Osteoblast (primary cell): ENCODE measurements at regions not wholly inside any gene's neighbourhood (a gene's known extent, or its start where the extent isn't known, plus 50 kb on each side); places are given as distances from the start of the nearest gene placed in this dataset.

Source experiments
- DNase-seq: peaks from one replicate; pipeline ENCODE4 v3.0.0; 2011; ENCODE audit warnings: low spot score, mixed read lengths; ENCODE audit not compliant: insufficient read length; ENCODE audit errors: missing footprints
- H2AFZ ChIP-seq: 2 replicates; pipeline ENCODE4 v1.6.0; 2011; ENCODE audit warnings: mild to moderate bottlenecking, low read length
- H3K27ac ChIP-seq: 2 replicates; pipeline ENCODE4 v1.5.1; 2011; ENCODE audit warnings: mild to moderate bottlenecking, low read depth, low read length, moderate library complexity
- H3K27me3 ChIP-seq: 2 replicates; pipeline ENCODE4 v1.6.0; 2012; ENCODE audit warnings: mild to moderate bottlenecking, control low read depth, inconsistent platforms, low read length, moderate library complexity; ENCODE audit not compliant: insufficient read depth
- H3K36me3 ChIP-seq: 2 replicates; pipeline ENCODE4 v1.5.1; 2011; ENCODE audit warnings: mild to moderate bottlenecking, low read length, control low read depth, moderate library complexity; ENCODE audit not compliant: insufficient read depth
- H3K4me1 ChIP-seq: 2 replicates; pipeline ENCODE4 v1.5.1; 2011; ENCODE audit warnings: mild to moderate bottlenecking, low read length, control low read depth, moderate library complexity; ENCODE audit not compliant: insufficient read depth
- H3K4me2 ChIP-seq: 2 replicates; pipeline ENCODE4 v1.6.0; 2011; ENCODE audit warnings: mild to moderate bottlenecking, low read length; ENCODE audit not compliant: insufficient read depth
- H3K4me3 ChIP-seq: fragments of 200-600 bp; sonication (generic); 3 replicates; pipeline ENCODE4 v1.5.1; 2012; ENCODE audit warnings: mild to moderate bottlenecking, low read length, inconsistent platforms; ENCODE audit not compliant: insufficient read depth
- H3K79me2 ChIP-seq: 2 replicates; pipeline ENCODE4 v1.6.0; 2012; ENCODE audit warnings: mild to moderate bottlenecking, low read length, control low read depth, inconsistent platforms; ENCODE audit not compliant: insufficient read depth
- H3K9me3 ChIP-seq: 2 replicates; pipeline ENCODE4 v1.5.1; 2011; ENCODE audit warnings: low read depth, low read length, control low read depth
- H4K20me1 ChIP-seq: 2 replicates; pipeline ENCODE4 v1.6.0; 2012; ENCODE audit warnings: mild to moderate bottlenecking, low read length, control low read depth; ENCODE audit not compliant: insufficient read depth
- CTCF ChIP-seq: IDR thresholded peaks from 2 replicates; pipeline ENCODE4 v1.5.1; 2011; ENCODE audit warnings: mild to moderate bottlenecking, low read depth, low read length, moderate library complexity; ENCODE audit errors: extremely low read depth

DNA sequence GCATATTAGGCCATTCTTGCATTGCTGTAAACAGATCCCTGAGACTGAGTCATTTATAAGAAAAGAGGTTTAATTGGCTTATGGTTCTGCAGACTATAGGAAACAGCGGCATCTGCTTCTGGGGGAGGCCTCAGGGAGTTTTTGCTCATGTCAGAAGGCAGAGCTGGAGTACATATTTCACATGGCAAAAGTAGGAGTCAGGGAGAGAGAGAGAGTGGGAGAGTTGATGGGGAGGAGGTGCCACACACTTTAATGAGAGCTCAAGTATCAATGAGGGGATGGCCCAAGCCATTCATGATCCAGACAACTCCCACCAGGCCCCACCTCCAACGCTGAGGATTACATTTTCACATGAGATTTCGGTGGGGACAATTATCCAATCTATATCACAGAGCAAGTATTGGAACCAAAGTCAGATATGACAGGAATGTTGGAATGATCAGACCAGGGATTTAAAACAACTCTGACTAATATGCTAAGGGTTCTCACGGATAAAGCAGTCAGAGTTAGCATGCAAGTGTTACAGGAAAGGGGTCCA lies 795.3 kb upstream of the CELF2 start:
- TF ChIP-seq CTCF, result no peak
- no peaks in the 10 kb centered on the region for H3K79me2 ChIP-seq
- H3K27me3 ChIP-seq, result no peaks in the 10 kb centered on the region
- H3K4me2 ChIP-seq, result no peak overlapping the region
- no peaks in the 10 kb centered on the region for H4K20me1 ChIP-seq
- H3K4me1 ChIP-seq, result no peaks in the 10 kb centered on the region
- DNase-seq, result no peak
- no peak overlapping the region for H2AFZ ChIP-seq
- no peak overlapping the region for H3K4me3 ChIP-seq
- H3K36me3 ChIP-seq, result no peaks in the 10 kb centered on the region
- no peaks in the 10 kb centered on the region for H3K9me3 ChIP-seq
- H3K27ac ChIP-seq, result peak overlapping the region; percentile 37

DNA sequence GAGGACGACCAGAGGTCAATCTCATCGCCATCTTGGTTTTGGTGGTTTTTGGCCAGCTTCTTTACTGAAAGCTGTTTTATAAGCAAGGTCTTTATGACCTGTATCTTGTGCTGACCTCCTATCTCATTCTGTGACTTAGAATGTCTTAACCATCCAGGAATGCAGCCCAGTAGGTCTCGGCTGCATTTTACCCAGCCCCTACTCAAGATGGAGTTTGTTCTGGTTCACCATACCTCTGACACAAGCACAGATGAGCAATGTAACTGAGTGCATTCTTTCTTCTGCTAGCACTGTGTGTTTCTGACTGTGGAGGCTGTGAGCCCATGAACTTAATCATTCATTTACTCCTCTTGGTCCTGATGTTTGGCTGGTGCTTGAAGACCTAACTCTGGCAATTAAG lies 794.5 kb upstream of the CELF2 start:
- H3K36me3 ChIP-seq, result no peaks in the 10 kb centered on the region
- no peaks in the 10 kb centered on the region for H3K4me1 ChIP-seq
- H3K4me3 ChIP-seq, result no peak overlapping the region
- H3K9me3 ChIP-seq, result no peaks in the 10 kb centered on the region
- no peak overlapping the region for H3K27ac ChIP-seq
- H2AFZ ChIP-seq, result no peak overlapping the region
- H4K20me1 ChIP-seq, result no peaks in the 10 kb centered on the region
- DNase-seq, result no peak
- no peaks in the 10 kb centered on the region for H3K79me2 ChIP-seq
- no peaks in the 10 kb centered on the region for H3K27me3 ChIP-seq
- no peak for TF ChIP-seq CTCF
- H3K4me2 ChIP-seq, result no peak overlapping the region

DNA sequence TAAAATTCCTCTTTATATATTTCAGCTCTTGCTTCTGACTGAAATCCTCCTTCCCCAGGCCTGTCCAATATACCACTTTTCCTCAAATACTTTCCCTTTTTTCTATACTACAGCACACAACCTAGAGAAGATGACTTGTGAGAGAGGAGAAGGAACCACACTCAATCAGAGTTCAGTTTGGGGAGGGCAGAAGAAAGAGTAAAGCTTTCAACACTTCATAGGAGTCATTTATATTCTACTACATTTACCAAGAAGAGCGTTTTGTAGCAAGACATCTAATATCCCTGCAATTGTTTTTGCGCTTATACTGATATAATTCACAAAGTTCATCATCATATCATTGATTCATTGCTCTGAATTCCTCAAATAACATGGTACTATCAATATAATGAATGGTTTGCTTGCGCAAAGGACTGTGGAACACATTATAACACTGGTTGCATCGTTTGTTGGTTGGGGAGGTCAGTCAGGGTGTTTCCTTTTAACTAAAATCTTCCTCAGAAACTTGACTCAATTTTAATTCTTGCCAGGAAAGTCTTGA lies 792.5 kb upstream of the CELF2 start:
- Histone ChIP-seq H3K79me2 (no peaks in the 10 kb centered on the region), H2AFZ (no peak overlapping the region), H3K4me1 (no peaks in the 10 kb centered on the region), H3K9me3 (no peaks in the 10 kb centered on the region), H3K27ac (no peak overlapping the region), H3K4me3 (no peak overlapping the region), H3K4me2 (no peak overlapping the region), H4K20me1 (no peaks in the 10 kb centered on the region), H3K36me3 (no peaks in the 10 kb centered on the region), H3K27me3 (no peaks in the 10 kb centered on the region)
- no peak for TF ChIP-seq CTCF
- no peak for DNase-seq

DNA sequence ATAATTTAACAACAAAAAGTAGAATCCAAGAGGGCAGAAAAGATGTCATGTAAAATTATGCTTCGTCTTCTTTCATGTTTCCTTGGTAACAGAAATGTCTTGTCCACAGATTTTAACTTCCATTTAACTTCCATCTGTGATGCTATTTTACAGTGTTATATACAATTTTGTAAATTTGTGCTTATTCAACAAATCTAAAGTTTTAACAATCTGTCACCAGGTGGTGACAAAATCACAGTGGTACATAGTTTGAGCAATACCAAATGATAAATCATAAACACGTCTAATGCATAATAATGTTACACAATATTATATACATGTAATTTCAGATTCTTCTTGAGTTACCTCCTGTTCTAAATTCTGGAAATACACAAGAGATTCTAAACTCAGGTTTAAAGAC lies 784.4 kb upstream of the CELF2 start:
- no peak for DNase-seq
- TF ChIP-seq CTCF, result no peak
- Histone ChIP-seq H3K27me3 (no peaks in the 10 kb centered on the region), H3K4me1 (no peaks in the 10 kb centered on the region), H3K79me2 (no peaks in the 10 kb centered on the region), H3K4me2 (no peak overlapping the region), H4K20me1 (no peaks in the 10 kb centered on the region), H2AFZ (no peak overlapping the region), H3K36me3 (no peaks in the 10 kb centered on the region), H3K27ac (no peak overlapping the region), H3K9me3 (no peaks in the 10 kb centered on the region), H3K4me3 (no peak overlapping the region)
